Nephron progenitor cell (in vitro differentiated cells): ENCODE measurements at regions not wholly inside any gene's neighbourhood (a gene's known extent, or its start where the extent isn't known, plus 50 kb on each side); places are given as distances from the start of the nearest gene placed in this dataset.
A peak's percentile ranks its signal among the peaks of the same experiment; 100 is the strongest.

Experiments used
- DNase-seq: peaks from one replicate; pipeline ENCODE4 v3.0.0; 2021
- H3K27ac Mint-ChIP-seq: 2 replicates; pipeline ENCODE4 v1.8.0; 2021; ENCODE audit warnings: mild to moderate bottlenecking, moderate library complexity, mixed read lengths
- H3K27me3 Mint-ChIP-seq: 2 replicates; pipeline ENCODE4 v1.8.0; 2021; ENCODE audit warnings: mild to moderate bottlenecking, low read depth, mixed read lengths; ENCODE audit not compliant: poor library complexity
- H3K36me3 Mint-ChIP-seq: 2 replicates; pipeline ENCODE4 v1.8.0; 2021; ENCODE audit warnings: low read depth, mixed read lengths
- H3K4me1 Mint-ChIP-seq: 2 replicates; pipeline ENCODE4 v1.8.0; 2021; ENCODE audit warnings: mixed read lengths
- H3K4me3 Mint-ChIP-seq: 2 replicates; pipeline ENCODE4 v1.8.0; 2021; ENCODE audit warnings: mild to moderate bottlenecking, moderate library complexity, mixed read lengths
- H3K9me3 Mint-ChIP-seq: 2 replicates; pipeline ENCODE4 v1.8.0; 2021; ENCODE audit warnings: mild to moderate bottlenecking, moderate library complexity, mixed read lengths
- TF ChIP-seq, protein P1 (sequence below): fragments of 200-600 bp; sonication (generic); IDR thresholded peaks from 2 replicates; pipeline ENCODE4 v1.5.0; 2021; ENCODE audit warnings: antibody characterized with exemption

DNA sequence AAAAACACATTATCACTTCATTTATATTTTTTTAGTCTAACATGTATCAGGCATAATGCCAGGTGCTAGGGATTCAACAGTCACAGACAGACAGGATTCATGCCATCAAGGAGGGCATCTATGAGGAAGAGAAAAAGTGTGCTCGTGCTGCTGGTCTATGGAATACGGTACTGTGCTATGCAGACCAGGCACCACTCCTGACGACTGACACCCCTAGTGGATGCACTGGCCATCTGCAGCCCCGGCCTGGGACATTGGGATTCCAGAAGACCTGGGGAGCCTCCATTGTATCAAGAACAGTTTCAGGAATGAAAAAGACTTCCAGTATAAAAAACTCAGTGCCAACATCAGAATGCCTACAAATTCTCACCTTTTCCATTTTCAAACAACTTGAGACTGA lies 94.0 kb downstream of the KLF12 start:
- peaks cover 7% of the 10 kb centered on the region for H3K9me3 Mint-ChIP-seq
- H3K27ac Mint-ChIP-seq: no peak overlapping the region
- H3K4me3 Mint-ChIP-seq: no peak overlapping the region
- peak; percentile 57 for DNase-seq
- TF ChIP-seq, protein P1, sequence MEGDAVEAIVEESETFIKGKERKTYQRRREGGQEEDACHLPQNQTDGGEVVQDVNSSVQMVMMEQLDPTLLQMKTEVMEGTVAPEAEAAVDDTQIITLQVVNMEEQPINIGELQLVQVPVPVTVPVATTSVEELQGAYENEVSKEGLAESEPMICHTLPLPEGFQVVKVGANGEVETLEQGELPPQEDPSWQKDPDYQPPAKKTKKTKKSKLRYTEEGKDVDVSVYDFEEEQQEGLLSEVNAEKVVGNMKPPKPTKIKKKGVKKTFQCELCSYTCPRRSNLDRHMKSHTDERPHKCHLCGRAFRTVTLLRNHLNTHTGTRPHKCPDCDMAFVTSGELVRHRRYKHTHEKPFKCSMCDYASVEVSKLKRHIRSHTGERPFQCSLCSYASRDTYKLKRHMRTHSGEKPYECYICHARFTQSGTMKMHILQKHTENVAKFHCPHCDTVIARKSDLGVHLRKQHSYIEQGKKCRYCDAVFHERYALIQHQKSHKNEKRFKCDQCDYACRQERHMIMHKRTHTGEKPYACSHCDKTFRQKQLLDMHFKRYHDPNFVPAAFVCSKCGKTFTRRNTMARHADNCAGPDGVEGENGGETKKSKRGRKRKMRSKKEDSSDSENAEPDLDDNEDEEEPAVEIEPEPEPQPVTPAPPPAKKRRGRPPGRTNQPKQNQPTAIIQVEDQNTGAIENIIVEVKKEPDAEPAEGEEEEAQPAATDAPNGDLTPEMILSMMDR: peak; percentile 52
- peaks cover 10% of the 10 kb centered on the region for H3K36me3 Mint-ChIP-seq
- H3K4me1 Mint-ChIP-seq: peaks cover 14% of the 10 kb centered on the region
- no peaks in the 10 kb centered on the region for H3K27me3 Mint-ChIP-seq

GRCh38 chr13:74039667-74040066 lies 94.5 kb downstream of the KLF12 start:
- DNase-seq: no peak
- no peaks in the 10 kb centered on the region for H3K27me3 Mint-ChIP-seq
- peaks cover 14% of the 10 kb centered on the region for H3K4me1 Mint-ChIP-seq
- H3K36me3 Mint-ChIP-seq: peaks cover 8% of the 10 kb centered on the region
- no peak overlapping the region for H3K27ac Mint-ChIP-seq
- H3K9me3 Mint-ChIP-seq: peaks cover 7% of the 10 kb centered on the region
- no peak overlapping the region for H3K4me3 Mint-ChIP-seq
- TF ChIP-seq, protein P1: no peak

DNA sequence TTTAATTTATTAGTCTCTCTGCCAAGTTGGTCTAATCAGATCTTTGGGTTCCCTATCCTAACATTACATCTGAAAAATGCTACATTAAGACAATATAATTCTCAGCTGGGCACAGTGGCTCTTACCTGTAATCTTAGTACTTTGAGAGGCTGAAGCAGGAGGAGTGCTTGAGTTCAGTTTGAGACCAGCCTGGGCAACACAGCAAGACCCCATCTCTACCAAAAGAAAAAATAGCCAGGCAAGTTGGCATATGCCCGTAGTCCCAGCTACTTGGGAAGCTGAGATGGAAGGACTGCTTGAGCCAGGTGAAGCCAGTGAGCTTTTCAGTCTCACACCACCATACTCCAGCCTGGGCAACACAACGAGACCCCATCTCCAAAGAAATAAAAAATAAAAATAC lies 95.0 kb downstream of the KLF12 start:
- Mint-ChIP-seq H3K4me3 (no peak overlapping the region), H3K4me1 (peaks cover 14% of the 10 kb centered on the region), H3K36me3 (peaks cover 4% of the 10 kb centered on the region), H3K27me3 (no peaks in the 10 kb centered on the region), H3K27ac (no peak overlapping the region), H3K9me3 (peaks cover 4% of the 10 kb centered on the region)
- TF ChIP-seq, protein P1: no peak
- DNase-seq: no peak

DNA sequence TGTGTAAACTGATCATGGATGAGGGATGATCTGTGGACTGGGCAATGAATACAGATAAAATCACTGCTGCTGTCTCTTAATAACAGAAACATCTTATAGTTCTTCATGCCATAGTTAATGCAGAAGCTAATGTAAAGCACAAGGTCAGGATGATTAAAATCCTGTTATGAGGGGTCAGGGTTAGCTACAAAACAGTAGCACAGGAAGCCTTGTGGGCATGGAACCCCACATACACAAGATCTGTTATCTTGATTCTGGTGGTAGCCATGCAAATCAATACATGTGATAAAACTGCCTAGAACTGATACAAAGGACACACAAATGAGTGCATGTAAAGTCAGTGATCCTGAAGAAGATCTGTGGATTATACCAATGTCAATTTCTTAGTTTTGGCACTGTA lies 96.4 kb downstream of the KLF12 start:
- no peak overlapping the region for H3K27ac Mint-ChIP-seq
- no peaks in the 10 kb centered on the region for H3K27me3 Mint-ChIP-seq

GRCh38 chr13:74036373-74036772 lies 97.8 kb downstream of the KLF12 start:
- peaks cover 10% of the 10 kb centered on the region for H3K4me1 Mint-ChIP-seq
- no peak overlapping the region for H3K27ac Mint-ChIP-seq
- H3K27me3 Mint-ChIP-seq: no peaks in the 10 kb centered on the region
- no peaks in the 10 kb centered on the region for H3K9me3 Mint-ChIP-seq
- H3K36me3 Mint-ChIP-seq: no peaks in the 10 kb centered on the region
- H3K4me3 Mint-ChIP-seq: no peak overlapping the region
- TF ChIP-seq, protein P1: no peak
- DNase-seq: no peak

More for the DNA sequence above, 96.4 kb downstream of the KLF12 start:
- H3K4me3 Mint-ChIP-seq: no peak overlapping the region
- no peaks in the 10 kb centered on the region for H3K9me3 Mint-ChIP-seq
- no peak for DNase-seq
- H3K4me1 Mint-ChIP-seq: peaks cover 14% of the 10 kb centered on the region
- TF ChIP-seq, protein P1: no peak
- H3K36me3 Mint-ChIP-seq: no peaks in the 10 kb centered on the region

DNA sequence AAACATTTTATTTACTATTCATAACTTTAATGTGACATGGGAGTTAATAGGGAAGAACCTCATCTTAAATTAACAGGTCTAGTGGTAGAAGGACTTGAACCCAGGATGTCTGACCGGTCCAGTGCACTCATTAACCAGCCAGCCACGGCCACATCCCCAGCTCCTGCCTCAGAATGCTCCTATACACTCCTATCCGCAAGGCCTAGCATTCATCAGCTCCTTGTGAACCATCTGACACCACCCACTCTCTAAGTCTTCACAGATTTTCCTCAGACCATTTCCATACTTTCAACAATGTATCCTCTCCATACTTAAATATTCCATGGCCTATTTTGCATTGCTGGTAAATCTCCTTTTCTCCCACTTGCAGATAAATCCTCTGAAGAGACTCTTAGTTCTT lies 98.3 kb downstream of the KLF12 start:
- H3K4me3 Mint-ChIP-seq: no peak overlapping the region
- H3K27me3 Mint-ChIP-seq: no peaks in the 10 kb centered on the region
- H3K27ac Mint-ChIP-seq: no peak overlapping the region
- no peak for DNase-seq
- H3K36me3 Mint-ChIP-seq: no peaks in the 10 kb centered on the region
- H3K4me1 Mint-ChIP-seq: peaks cover 8% of the 10 kb centered on the region
- no peaks in the 10 kb centered on the region for H3K9me3 Mint-ChIP-seq
- TF ChIP-seq, protein P1: no peak
